HG03432 (cell line): ENCODE measurements at regions not wholly inside any gene's neighbourhood (a gene's known extent, or its start where the extent isn't known, plus 50 kb on each side); places are given as distances from the start of the nearest gene placed in this dataset.

Experiments
- ATAC-seq: cut with Tn5 transposase; IDR thresholded peaks from one replicate; pipeline ENCODE4 v1.9.1; 2021; ENCODE audit warnings: mild to moderate bottlenecking, moderate library complexity; ENCODE audit not compliant: unreplicated experiment

- ATAC-seq, result no peak
These were observed 331.7 kb downstream of the HNRNPD start for GRCh38 chr4:82042042-82042441.

- no peak for ATAC-seq
These were observed 334.9 kb downstream of the HNRNPD start for GRCh38 chr4:82038936-82039335.

- no peak for ATAC-seq
These were observed 337.6 kb downstream of the HNRNPD start for GRCh38 chr4:82036181-82036580.

- ATAC-seq, result no peak
These were observed 338.9 kb downstream of the HNRNPD start for GRCh38 chr4:82034878-82035277.

GRCh38 chr4:82033862-82034261, 339.9 kb downstream of the HNRNPD start:
- ATAC-seq, result no peak

- ATAC-seq, result no peak
These were observed 342.3 kb downstream of the HNRNPD start for GRCh38 chr4:82031376-82031927.

- no peak for ATAC-seq
These were observed 356.1 kb downstream of the HNRNPD start for GRCh38 chr4:82017680-82018079.

GRCh38 chr4:82005158-82005557, 368.6 kb downstream of the HNRNPD start:
- no peak for ATAC-seq

GRCh38 chr4:81997313-81997712, 376.5 kb downstream of the HNRNPD start:
- ATAC-seq, result no peak

- no peak for ATAC-seq
These were observed 382.9 kb downstream of the HNRNPD start for GRCh38 chr4:81990898-81991297.

GRCh38 chr4:81990211-81990610, 383.6 kb downstream of the HNRNPD start:
- ATAC-seq, result no peak

GRCh38 chr4:81989202-81989601, 384.6 kb downstream of the HNRNPD start:
- no peak for ATAC-seq

GRCh38 chr4:81988178-81988577, 385.6 kb downstream of the HNRNPD start:
- no peak for ATAC-seq

- no peak for ATAC-seq
These were observed 389.0 kb downstream of the HNRNPD start for GRCh38 chr4:81984746-81985145.

- no peak for ATAC-seq
These were observed 390.8 kb downstream of the HNRNPD start for GRCh38 chr4:81982846-81983540.

GRCh38 chr4:81981218-81981617, 392.6 kb downstream of the HNRNPD start:
- ATAC-seq, result no peak

- no peak for ATAC-seq
These were observed 399.3 kb downstream of the HNRNPD start for GRCh38 chr4:81974523-81974922.

GRCh38 chr4:81971637-81972381, 402.0 kb downstream of the HNRNPD start:
- no peak for ATAC-seq

GRCh38 chr4:81971061-81971460, 402.7 kb downstream of the HNRNPD start:
- ATAC-seq, result no peak

GRCh38 chr4:81970454-81970853, 403.3 kb downstream of the HNRNPD start:
- no peak for ATAC-seq

GRCh38 chr4:81966676-81967075, 407.1 kb downstream of the HNRNPD start:
- no peak for ATAC-seq

GRCh38 chr4:81965911-81966310, 407.9 kb downstream of the HNRNPD start:
- ATAC-seq, result no peak
